HUES6 (cell line): ENCODE measurements at regions not wholly inside any gene's neighbourhood (a gene's known extent, or its start where the extent isn't known, plus 50 kb on each side); places are given as distances from the start of the nearest gene placed in this dataset.

Experiments used
- H3K27ac ChIP-seq: 2 replicates; pipeline ENCODE4 v1.7.0; 2013; ENCODE audit warnings: low read depth, mild to moderate bottlenecking, low read length, inconsistent platforms
- H3K27me3 ChIP-seq: 2 replicates; pipeline ENCODE4 v1.6.1; 2013; ENCODE audit warnings: low read length; ENCODE audit not compliant: control insufficient read depth, insufficient read depth
- H3K36me3 ChIP-seq: 2 replicates; pipeline ENCODE4 v1.6.1; 2013; ENCODE audit warnings: low read length; ENCODE audit not compliant: control insufficient read depth, insufficient read depth
- H3K4me1 ChIP-seq: 2 replicates; pipeline ENCODE4 v1.6.1; 2013; ENCODE audit warnings: low read length; ENCODE audit not compliant: control insufficient read depth, insufficient read depth
- H3K4me3 ChIP-seq: 2 replicates; pipeline ENCODE4 v1.5.1; 2013; ENCODE audit warnings: low read depth, low read length
- H3K9ac ChIP-seq: one replicate; pipeline ENCODE4 v1.6.1; 2013; ENCODE audit warnings: mild to moderate bottlenecking, low read length
- H3K9me3 ChIP-seq: 2 replicates; pipeline ENCODE4 v1.6.1; 2013; ENCODE audit warnings: low read depth, low read length; ENCODE audit not compliant: control insufficient read depth, insufficient read depth

- H3K27me3 ChIP-seq = no peaks in the 10 kb centered on the region
- no peak overlapping the region for H3K9ac ChIP-seq
- no peaks in the 10 kb centered on the region for H3K9me3 ChIP-seq
- no peak overlapping the region for H3K27ac ChIP-seq
- H3K36me3 ChIP-seq = no peaks in the 10 kb centered on the region
- peaks cover 54% of the 10 kb centered on the region for H3K4me1 ChIP-seq
- no peak overlapping the region for H3K4me3 ChIP-seq
These were observed 68.1 kb upstream of the LMO1 start for GRCh38 chr11:8331767-8332166.

DNA sequence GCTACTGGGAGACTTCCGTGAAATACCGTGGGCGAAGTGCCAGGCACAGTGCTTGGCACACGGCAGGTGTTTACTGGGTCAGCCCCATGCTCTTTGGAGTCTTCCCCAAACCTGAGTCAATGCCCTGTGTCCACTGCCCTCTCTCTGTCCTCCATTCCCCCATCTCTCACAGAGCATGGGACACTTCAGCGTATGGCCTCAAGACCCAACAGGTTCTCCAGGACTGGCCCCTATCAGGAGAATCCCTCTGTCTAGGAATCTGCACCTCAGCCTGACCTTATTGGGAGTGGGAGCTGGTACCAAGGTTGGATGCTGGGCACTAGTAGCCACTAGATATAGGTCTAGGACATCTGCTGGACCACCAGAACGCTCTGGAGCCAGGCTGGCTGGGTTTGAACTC lies 67.2 kb upstream of the LMO1 start:
- no peak overlapping the region for H3K4me3 ChIP-seq
- no peak overlapping the region for H3K27ac ChIP-seq
- no peaks in the 10 kb centered on the region for H3K27me3 ChIP-seq
- no peaks in the 10 kb centered on the region for H3K36me3 ChIP-seq
- no peak overlapping the region for H3K9ac ChIP-seq
- H3K4me1 ChIP-seq = peaks cover 45% of the 10 kb centered on the region
- no peaks in the 10 kb centered on the region for H3K9me3 ChIP-seq

- Histone ChIP-seq H3K36me3 (no peaks in the 10 kb centered on the region), H3K4me1 (peaks cover 45% of the 10 kb centered on the region), H3K9ac (no peak overlapping the region), H3K4me3 (no peak overlapping the region), H3K9me3 (no peaks in the 10 kb centered on the region), H3K27me3 (no peaks in the 10 kb centered on the region), H3K27ac (no peak overlapping the region)
These were observed 66.7 kb upstream of the LMO1 start for GRCh38 chr11:8330404-8330803.

GRCh38 chr11:8329847-8330361 lies 66.2 kb upstream of the LMO1 start:
- Histone ChIP-seq H3K9ac (no peak overlapping the region), H3K9me3 (no peaks in the 10 kb centered on the region), H3K4me1 (peaks cover 43% of the 10 kb centered on the region), H3K36me3 (no peaks in the 10 kb centered on the region), H3K27me3 (no peaks in the 10 kb centered on the region), H3K4me3 (no peak overlapping the region), H3K27ac (no peak overlapping the region)

GRCh38 chr11:8329336-8329735 lies 65.7 kb upstream of the LMO1 start:
- H3K4me3 ChIP-seq = peak overlapping the region; percentile 47
- H3K36me3 ChIP-seq = no peaks in the 10 kb centered on the region
- H3K9ac ChIP-seq = peak overlapping the region; percentile 45
- H3K4me1 ChIP-seq = peaks cover 40% of the 10 kb centered on the region
- H3K9me3 ChIP-seq = no peaks in the 10 kb centered on the region
- H3K27me3 ChIP-seq = no peaks in the 10 kb centered on the region
- no peak overlapping the region for H3K27ac ChIP-seq

DNA sequence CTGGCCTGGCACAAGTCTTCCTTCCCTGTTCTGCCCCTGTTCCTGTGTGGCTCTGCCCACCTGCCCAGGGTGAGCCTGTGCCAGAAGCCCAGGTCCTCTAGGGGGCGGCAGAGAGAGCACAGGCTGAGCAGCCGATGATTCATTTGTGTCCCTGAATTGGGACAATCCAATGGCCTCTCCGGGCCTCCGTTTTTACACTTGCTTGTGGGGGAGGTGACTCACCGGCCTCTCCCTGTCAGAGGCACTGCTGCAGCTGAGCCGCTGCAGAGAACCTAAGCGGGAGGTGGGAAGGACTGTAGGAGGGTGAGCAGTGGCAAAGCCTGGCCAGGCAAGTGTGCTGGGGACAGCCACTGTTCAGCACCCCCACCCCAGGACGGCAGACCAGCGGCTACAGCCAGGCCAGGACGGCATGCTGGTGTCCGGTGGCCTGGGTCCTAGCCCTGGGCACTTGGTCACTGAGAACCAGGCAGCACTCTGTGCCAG lies 65.2 kb upstream of the LMO1 start:
- H3K9me3 ChIP-seq = no peaks in the 10 kb centered on the region
- H3K27ac ChIP-seq = no peak overlapping the region
- peak overlapping the region; percentile 47 for H3K4me3 ChIP-seq
- H3K9ac ChIP-seq = peak overlapping the region; percentile 45
- H3K4me1 ChIP-seq = peaks cover 36% of the 10 kb centered on the region
- H3K27me3 ChIP-seq = no peaks in the 10 kb centered on the region
- no peaks in the 10 kb centered on the region for H3K36me3 ChIP-seq

DNA sequence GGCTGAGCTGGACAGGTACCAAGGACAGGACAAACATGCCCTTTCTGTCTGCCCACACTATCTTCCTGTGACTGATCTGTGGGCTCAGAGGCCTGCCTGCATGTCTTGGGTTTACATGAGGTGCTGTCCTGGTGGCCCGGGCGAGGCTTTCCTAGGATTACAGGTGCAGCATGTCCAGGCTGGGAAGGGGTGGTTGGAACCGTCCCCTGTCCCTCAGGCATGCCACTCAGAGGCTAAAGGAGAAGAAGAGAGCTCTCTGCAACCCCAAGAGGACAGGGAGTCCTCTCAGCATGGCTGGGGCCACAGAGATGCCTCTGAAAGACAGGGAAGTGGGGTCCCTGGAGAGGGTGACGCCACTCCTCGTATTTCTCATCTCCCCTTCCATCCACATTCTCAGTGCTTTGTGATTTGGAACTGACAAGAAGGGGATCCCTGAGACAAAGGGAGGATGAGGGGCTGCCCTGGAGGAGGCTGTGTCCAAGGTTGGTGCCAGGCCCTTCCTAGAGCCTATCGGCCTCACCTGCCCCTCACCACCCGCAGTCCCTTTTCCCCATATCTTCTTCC lies 64.6 kb upstream of the LMO1 start:
- Histone ChIP-seq H3K27ac (no peak overlapping the region), H3K9me3 (no peaks in the 10 kb centered on the region), H3K36me3 (no peaks in the 10 kb centered on the region), H3K4me1 (peaks cover 31% of the 10 kb centered on the region), H3K27me3 (no peaks in the 10 kb centered on the region), H3K4me3 (no peak overlapping the region), H3K9ac (no peak overlapping the region)

GRCh38 chr11:8327761-8328192 lies 64.1 kb upstream of the LMO1 start:
- no peak overlapping the region for H3K27ac ChIP-seq
- H3K9ac ChIP-seq = no peak overlapping the region
- no peaks in the 10 kb centered on the region for H3K9me3 ChIP-seq
- no peaks in the 10 kb centered on the region for H3K27me3 ChIP-seq
- H3K4me1 ChIP-seq = peaks cover 31% of the 10 kb centered on the region
- H3K4me3 ChIP-seq = no peak overlapping the region
- no peaks in the 10 kb centered on the region for H3K36me3 ChIP-seq

- Histone ChIP-seq H3K9me3 (peaks cover 5% of the 10 kb centered on the region; the same call in 1 of the 2 replicates), H3K4me3 (no peak overlapping the region), H3K27me3 (no peaks in the 10 kb centered on the region), H3K36me3 (no peaks in the 10 kb centered on the region), H3K9ac (no peak overlapping the region), H3K27ac (no peak overlapping the region), H3K4me1 (peaks cover 31% of the 10 kb centered on the region)
These were observed 62.7 kb upstream of the LMO1 start for GRCh38 chr11:8326337-8326736.

- H3K4me1 ChIP-seq = peaks cover 31% of the 10 kb centered on the region
- no peaks in the 10 kb centered on the region for H3K36me3 ChIP-seq
- H3K27me3 ChIP-seq = no peaks in the 10 kb centered on the region
- H3K27ac ChIP-seq = no peak overlapping the region
- H3K9ac ChIP-seq = no peak overlapping the region
- peaks cover 5% of the 10 kb centered on the region; the same call in 1 of the 2 replicates for H3K9me3 ChIP-seq
- H3K4me3 ChIP-seq = no peak overlapping the region
These were observed 62.1 kb upstream of the LMO1 start for GRCh38 chr11:8325591-8326304.

DNA sequence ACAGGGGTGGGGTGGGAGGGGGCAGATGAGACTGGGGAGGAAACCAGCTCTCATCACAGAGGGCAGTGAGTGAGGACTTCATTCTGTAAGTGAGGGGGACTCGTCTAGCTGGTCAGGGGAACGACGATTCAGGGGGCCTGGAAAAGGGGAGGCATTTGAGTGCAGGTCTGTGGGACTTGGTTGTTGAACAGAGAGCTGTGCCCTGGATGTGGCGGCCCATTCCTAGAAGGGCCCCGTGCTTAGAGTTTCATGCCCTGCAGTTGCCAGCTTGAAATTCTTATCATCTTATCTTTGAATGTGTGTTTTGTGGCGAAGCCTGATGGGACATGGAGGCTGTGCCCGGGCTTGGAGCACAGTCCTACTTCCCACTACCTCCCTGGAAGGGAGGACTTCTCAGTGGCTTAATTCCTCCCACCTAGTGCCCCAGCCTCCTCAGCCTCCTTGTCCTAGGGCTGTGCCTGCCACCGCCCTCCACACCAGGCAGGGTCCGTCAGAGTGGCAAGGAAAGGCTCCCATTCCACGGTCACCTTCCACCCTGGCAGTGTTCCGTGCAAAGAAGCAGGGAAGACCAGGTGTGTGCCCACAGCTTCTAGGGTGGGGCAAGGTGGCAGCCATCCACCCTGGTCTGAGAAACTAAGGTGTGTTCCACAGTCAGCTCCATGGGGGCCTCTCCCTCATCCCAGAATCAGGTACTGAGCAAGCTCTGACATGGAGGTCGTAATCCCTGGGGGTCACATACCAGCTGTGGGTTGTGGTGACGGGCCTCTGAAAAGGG lies 59.7 kb upstream of the LMO1 start:
- no peak overlapping the region for H3K9ac ChIP-seq
- peaks cover 12% of the 10 kb centered on the region for H3K4me1 ChIP-seq
- peaks cover 5% of the 10 kb centered on the region; the same call in 1 of the 2 replicates for H3K9me3 ChIP-seq
- H3K4me3 ChIP-seq = no peak overlapping the region
- H3K27me3 ChIP-seq = peaks cover 4% of the 10 kb centered on the region; the same call in 1 of the 2 replicates
- H3K36me3 ChIP-seq = no peaks in the 10 kb centered on the region
- no peak overlapping the region for H3K27ac ChIP-seq
